ENCODE measurements at regions not wholly inside any gene's neighbourhood (a gene's known extent, or its start where the extent isn't known, plus 50 kb on each side); places are given as distances from the start of the nearest gene placed in this dataset.
"Not testable (repeated sequence)": the region's sequence is repeated elsewhere in the genome, so short reads cannot be mapped to it uniquely, and the experiment has no call there.

DNA sequence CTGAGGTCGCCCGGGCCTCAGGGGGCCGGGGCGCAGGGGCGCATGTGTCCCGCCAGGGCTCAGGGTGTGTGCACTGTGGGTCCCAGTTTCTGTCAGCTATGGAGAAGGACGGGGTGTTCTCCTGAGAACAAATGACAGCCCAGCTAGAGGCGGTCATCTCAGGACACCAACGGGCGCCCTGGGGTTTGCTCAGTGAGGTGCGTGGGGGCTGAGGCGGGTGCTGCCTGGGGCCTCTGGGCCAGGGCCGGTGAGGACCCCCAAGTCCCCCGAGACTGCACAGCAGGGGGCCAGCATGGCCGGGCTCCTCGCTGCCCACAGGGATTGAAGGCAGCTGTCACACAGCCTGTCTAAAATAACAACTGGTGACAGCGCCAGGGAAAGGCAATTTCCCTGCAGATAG is 808.8 kb upstream of the SOX11 start:
- DNase-seq: no peak

DNA sequence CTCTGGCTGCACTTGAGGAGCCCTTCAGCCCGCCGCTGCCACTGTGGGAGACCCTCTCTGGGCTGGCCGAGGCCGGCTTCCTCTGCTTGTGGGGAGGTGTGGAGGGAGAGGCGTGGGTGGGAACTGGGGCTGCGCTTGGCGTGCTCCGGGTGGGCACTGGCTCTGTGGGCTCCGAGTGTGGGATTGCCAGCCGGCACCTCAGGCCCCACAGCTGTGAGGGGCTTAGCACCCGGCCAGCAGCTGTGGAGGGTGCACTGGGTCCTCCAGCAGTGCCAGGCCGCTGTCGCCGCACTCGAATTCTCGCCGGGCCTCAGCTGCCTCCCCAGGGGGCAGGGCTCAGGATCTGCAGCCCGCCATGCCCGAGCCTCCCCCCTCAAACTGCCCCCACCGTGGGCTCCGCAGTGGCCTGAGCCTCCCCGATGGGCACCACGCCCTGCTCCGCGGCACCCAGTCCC is 808.0 kb upstream of the SOX11 start:
- no peak for DNase-seq

DNA sequence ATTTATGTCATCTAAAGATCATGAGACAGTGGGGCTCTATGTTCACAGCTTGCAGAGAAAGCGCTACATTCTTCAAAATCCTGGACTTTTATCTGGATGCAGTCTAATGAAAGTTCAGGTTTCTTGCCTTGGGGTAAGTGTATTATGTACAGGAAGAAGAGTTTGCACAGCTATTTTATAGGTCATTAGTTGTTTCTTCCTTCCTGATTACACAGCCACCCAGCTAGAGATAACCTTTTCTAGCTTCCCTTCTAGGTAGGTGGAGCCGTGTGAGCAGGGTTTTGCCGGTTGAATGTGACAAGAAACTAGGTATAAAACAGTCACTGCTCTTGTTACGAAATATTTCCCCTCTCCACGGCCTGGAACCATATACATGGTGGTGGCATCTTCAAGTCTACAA is 800.8 kb upstream of the SOX11 start:
- DNase-seq: no peak

DNA sequence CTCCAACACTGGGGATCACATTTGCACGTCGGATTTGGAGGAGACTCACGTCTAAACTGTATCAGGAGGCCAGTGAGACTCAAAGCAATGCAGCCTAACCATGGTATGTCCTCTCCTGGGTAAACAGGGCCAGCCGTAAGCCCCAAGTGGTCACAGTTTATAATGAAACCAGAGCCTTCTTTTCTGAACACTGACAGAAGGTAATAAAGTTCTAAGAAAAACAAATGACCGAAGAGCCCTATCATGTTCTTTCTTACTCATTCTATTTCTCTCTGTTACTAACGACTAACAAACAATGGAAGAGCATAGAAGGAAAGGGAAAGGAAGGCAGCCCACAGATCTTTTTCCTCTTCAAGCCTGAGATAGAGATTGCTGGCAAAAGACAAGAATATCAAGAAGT is 796.8 kb upstream of the SOX11 start:
- DNase-seq: no peak

DNA sequence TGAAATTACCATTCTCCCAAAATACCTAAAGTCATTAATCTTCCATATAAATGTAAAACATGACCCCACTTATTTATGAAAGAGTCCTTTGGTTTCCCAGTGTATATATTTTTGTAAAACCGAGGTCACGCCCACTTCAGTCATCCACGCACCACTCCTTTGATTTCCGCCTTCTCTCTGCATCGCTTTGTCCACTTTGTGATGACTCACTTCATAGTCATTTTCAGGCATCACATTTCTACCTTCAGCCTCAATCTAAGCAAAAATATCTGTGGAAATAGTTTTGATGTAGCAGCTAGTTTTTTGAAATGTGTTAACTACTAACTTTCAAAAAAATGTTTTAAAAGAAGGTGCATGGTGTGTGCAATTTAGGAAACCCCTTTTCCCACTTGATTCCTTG is 793.5 kb upstream of the SOX11 start:
- no peak for DNase-seq

DNA sequence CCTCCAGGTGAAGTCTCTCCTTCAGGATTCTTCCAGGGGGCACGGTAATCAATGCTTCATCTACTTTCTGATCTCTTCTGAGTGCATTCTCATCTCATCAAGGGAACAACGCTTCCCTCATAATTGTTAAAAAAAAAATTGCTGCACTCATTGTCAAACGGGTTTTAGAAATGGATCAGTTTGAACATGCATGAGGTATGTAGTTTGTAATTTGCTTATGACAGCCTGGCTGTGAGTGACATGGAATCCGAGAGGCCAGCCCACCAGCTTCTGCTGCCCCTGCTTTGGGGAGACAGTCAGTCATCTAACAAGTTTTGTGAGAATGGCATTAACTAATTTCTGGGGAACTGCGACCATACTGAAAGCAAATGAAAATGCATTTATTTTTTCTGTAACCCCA is 791.9 kb upstream of the SOX11 start:
- no peak for DNase-seq

DNA sequence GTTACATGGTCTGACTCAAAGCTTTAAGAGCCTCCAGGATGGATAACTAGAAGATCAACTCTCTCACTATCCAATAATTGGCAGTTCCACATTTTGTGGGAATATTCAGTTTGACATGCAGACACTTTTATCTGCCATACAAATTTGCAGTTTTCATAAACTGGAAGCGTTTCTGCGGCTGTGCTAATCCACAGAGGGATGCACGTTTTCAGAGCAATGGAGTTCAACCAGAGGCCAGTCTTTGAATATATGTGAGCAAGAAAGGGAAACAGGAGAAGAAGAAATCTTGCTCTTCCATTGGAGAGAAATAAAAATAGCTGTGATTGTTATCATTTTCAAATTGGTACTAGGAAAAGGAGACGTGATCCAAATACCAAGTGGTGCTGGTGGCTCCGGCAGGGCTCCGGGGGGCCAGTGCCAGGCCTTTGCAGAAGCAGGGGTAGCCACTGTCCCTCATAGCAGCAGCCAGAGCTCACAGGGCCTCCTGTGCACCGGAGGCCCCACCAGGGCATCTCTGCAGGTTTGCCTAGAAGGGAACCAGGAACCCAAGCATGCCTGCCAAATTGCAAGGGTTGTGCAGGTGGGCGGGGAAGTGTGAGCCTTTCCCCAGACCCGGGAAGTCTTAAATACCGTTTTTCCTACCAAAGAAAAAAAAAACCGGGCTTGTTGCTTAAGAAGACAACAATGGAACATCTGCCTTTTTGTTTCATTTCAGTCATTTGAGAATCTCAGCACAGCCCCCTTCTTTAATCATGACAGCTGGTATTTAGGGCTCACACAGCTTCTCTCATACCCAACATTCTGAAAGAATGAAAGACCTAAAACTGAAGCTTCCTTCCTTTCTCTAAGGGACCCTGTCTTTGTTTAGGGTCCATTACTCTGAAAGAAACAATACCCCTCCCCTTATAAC is 791.1 kb upstream of the SOX11 start:
- no peak for DNase-seq

DNA sequence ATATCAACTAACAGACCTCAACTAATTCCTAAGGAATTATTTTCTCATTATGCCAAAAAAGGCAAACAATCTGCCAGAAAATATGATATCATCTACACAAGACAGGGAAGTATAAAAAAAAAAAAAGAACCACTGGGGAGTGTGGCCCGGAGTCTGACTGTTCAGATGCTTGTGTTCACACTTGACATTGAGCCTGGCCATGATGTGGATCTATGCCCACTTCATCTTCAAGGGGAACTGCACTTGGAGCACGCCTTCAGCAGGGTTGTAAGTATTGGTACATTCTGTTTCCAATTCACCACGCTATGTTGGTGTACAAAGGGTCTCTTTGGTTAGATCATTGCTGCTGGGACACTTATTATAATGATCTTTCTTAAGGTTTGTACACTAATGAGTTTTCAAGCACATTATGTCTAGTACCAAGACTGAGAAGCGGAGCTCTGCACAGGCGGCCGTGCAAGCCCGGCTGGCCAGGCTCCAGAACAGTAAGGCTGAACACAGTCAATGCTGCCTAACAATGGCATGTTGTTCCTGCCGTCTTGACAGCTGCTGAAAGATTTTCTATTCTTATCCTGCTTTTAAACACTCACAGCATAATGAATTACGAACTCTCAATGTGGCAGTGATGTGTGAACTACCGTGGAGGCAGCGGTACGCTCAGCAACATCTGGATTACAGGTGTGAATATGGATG is 788.4 kb upstream of the SOX11 start:
- DNase-seq: no peak

DNA sequence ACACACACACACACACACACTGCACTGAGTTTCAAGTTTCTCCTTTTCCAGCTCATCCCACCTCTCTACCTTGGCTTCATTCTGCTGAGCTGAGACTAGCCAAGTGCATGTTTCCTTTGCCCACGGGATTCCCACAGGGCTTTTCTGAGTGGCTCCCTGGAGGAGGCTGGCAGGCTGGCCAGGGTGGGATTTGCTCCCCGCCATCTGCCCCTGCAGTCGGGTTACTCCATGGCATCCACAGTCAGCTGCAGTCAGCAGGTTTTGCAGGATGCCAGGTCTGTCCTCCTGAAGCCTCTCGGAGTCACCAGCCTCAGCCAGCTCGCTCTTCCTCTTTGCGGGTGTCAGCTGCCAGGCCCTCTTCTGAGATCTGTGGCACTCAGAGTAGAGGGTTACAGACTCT is 783.7 kb upstream of the SOX11 start:
- no peak for DNase-seq

DNA sequence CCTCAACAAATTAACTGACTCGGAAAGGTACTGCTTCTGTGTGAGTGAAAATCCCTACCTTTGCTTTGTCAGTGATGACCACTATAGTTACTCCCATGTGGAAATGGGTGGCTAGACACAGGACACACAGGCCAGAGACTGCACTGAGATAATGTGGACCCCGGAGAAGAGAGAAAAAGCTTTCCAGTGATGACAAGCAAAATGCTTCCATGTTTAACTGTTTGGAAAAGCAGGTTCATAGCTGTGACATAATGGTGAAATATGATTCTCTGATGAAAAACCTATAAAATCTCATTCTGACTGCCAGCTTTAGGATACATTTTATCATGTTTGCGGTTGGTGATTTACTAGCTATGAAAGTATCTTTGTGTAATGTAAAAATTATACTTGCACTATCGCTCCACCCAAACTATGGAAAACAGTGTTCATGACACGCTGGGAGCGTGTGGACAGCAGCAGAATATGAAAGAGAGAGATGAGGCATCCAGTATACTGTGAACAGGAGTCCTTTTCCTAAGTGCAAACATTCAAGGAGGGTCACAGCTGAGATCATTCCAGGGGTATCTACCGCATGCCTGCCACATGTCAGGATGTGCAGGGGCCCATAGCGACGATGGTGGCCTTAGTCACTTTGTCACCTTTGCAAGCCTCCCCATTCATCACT is 782.7 kb upstream of the SOX11 start:
- no peak for DNase-seq

DNA sequence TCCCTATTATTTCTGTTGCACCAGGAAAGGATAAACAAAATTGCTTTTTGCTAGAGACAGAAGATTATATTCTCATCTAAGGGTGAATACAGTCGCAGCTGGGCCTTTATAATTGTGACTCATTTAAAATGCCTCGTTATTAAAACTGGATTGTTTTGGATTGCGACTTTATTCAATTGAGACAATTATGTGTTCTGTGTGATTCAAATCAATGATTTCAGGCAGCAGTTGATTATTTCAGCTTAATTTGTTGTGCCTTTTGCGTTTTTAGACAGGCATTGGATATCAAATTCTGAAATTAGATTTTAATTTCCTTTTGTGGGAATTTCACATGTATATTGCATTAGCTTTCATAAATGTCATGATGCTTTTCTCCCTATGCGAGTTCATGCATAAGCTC is 778.1 kb upstream of the SOX11 start:
- DNase-seq: no peak

DNA sequence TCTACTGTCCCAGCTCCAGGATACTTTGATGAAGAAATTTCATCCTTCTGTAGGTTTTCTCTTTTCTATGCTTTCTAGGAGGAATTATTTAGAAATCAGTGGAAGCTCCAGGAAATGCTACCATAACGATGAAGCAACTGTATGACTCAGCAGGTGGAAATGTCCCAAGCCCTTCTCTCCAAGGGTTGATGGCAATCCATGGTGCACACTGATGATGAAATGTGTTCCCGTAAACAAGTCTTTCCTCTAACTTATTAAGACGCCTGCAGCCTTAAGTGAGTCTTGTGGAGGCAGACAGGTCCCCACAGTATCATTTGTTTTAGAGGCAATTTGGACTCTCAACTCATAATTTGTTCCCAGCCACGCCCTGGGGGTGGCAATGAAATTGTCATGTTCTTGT is 777.6 kb upstream of the SOX11 start:
- DNase-seq: no peak

DNA sequence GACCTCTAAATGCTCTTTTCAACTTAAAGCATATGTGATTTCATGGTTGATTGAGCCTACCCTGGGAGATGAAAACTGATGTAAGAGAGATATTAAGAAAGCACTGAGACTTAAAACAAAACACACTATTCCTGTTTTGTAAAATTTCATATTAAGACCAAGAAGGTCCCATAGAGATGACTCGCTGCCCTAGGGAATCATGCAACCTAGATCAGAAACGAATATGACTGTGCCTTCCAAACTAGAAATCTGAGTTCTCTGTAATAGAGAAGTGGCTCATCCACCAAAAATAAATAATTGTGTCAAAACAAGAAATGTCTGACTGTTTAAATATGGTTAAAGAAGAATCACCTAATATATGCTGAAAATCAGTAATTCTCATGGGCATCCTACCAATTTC is 776.8 kb upstream of the SOX11 start:
- no peak for DNase-seq

DNA sequence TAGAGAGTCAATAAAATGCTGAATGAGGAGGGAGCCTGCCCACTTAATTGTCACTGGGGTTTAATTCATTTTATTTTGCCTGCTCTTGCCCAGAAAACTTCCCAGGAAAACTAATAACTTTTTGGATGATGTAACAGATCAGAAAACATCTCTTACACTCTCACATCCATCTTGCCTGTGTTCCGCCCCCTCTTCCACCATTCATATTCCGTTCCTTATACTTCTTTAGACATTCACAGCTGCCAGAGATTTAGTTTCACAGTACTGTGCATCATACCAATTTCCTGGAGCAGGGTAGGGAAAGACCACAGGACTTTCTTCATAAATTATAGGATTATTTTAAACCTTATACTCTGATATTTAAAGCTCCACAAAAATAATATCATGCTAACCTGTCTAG is 776.1 kb upstream of the SOX11 start:
- DNase-seq: no peak

DNA sequence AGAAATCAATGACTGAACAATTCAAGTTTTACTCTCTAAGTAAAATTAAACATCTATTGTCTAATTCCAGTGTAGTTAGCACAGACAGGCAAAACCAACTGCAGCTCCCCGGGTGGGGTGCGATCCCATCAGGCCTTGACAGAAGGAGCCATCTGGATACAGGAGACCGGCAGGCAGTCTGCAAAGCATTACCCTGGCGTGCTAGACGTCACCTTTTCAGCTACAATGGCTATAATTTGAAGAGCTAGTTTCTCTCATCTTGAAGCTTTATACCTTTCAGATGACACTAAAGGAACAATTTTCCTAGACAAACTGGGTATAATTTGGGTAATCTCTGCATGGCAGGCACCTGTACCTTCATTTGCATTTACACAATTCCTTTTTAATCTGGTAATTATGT is 761.5 kb upstream of the SOX11 start:
- DNase-seq: peak in 1 of 2 experiments; percentile 9

DNA sequence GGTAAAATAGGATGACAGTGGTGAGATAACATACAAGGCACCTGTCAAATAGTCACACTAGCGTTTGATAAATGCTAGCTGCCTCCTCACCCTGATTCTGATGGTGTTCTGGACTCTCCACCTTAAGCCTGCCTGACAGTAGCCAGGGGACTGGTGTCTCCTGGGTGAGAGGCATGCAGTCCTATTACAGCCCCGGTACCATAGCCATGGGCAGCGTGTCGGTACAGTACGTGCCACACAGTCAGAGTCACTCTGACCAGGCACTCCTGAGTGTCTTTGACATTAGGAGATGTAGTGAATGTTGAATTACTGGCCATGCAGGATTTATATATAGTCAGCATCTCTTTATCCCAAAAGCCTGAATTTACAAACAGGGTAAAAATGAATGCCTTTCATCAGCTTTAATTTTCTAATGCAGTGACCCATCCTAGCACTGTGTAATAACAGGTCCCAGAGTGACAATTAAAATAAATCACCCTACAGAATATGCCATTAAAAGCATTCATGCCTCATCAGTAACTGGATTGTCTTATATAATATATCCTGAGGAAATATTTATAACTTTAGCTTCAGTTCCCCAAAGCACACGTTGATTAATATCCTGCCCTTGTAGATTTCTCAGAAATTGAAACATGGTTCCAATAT is 760.3 kb upstream of the SOX11 start:
- no peak for DNase-seq

DNA sequence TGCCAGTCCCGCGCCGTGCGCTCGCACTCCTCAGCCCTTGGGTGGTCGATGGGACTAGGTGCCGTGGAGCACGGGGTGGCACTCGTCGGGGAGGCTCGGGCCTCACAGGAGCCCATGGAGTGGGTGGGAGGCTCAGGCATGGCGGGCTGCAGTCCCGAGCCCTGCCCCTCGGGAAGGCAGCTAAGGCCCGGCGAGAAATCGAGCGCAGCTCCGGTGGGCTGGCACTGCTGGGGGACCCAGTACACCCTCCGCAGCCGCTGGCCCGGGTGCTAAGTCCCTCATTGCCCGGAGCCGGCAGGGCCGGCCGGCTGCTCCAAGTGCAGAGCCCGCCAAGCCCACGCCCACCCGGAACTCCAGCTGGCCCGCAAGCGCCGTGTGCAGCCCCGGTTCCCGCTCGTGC is 756.9 kb upstream of the SOX11 start:
- not testable (repeated sequence) for DNase-seq

DNA sequence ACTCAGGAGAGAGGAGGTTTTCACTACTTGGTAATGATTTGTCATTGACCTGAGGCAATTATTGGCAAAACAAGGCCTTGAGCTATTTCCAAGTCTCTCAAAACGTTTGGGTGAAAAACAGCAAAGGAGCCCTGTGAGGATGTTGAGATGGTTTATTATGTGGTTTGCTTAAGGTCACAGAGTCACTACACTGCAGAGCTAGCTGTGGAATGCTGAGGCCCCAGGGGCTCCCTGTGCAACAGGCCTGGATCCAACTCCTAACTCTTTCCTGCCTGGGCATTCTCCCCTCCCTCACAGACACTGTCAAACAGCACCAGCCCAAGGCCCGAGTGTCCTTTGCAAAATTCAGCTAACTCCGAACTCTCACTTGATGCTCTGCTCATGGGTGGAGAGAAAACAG is 754.6 kb upstream of the SOX11 start:
- no peak for DNase-seq

DNA sequence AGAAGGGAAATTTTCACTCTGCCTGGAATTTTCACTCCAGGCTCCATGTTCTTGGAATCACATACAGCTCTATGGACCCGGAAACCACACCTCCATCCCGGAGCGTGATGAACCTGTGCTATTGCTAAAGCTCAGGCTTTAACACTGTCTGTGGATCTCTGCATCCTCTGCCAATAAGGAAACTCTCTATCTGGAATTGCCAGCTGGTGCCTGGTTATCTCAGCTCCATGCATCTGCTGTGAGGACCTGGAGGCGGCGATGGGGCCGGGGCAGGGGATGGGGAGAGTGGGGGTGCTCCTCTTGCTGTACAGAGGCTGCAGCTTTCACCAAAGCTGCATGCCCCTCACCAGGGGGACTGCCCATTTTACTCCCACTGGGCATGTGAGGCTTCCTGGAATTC is 754.0 kb upstream of the SOX11 start:
- no peak for DNase-seq

DNA sequence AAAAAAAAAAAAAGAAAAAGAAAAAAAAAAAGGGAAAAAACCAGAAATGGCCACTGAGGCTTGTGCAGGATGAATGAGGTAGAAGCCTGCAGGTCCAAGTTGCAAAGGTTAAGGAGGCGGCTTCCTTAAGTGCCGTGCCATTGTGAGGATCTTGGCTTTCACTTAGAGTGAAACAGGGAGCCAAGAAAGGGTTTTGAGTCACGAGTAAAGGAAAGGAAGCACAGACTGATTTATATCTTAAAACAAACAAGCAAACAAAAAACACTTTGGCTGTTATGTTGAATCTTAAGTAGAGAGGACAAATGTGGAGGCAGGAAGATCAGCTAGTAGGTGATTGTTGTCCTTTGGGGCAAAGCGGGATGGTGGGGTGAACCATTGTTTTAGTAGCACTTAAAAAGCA is 749.7 kb upstream of the SOX11 start:
- DNase-seq: no peak

DNA sequence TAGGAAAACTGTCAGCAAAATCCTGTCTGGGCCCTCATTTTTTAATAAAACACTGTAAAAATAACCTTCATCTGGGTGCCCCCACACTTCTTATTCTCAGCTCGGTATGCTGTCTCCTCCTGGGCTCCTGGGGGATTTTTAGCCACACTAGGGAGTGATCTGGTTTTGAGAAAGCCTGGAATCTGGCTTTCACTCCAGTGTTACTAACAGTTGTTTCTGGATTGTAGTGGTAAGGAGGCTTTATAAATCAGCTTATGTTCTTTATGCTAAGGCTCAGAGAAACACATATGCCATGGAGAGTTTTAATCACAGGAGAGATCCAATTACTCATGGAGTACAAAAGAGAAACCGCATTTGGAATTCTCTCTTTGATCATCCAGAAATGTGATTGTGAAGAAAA is 744.3 kb upstream of the SOX11 start:
- no peak for DNase-seq

DNA sequence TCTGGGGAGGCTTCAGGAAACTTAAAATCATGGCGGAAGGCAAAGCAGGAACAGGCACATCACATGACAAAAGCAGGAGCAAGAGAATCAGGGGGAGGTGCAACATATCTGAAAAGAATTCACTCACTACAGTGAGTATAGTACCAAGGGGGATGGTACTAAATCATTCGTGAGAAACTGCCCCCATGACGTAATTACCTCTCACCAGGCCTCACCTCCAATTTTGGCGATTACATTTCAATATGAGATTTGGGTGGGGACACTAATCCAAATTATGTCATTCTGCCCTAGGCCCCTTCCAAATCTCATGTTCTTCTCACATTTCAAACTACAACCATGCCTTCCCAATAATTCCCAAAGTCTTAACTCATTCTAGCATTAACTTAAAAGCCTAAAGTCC is 740.8 kb upstream of the SOX11 start:
- no peak for DNase-seq

DNA sequence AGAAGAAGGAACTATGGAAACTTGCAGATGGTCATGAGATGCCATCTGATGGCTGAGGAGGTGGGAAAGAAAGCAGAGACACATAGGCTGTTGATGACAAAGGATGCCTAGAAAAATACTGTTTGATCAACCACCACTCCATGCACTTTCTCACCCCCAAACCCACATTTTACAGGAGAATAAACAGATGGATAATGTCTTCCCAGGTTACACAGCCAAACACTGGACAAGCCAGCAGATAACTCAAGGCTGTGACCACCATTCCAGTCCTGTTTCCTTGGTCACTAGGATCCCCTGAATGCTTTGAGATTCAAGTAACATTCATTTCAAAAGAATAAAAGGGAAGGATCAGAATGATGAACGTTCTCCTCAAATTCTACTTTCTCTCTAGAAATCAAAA is 733.0 kb upstream of the SOX11 start:
- DNase-seq: no peak

Measured in NCI-H526 (cell line).